GM12878 (cell line): ENCODE measurements at regions not wholly inside any gene's neighbourhood (a gene's known extent, or its start where the extent isn't known, plus 50 kb on each side); places are given as distances from the start of the nearest gene placed in this dataset.

Experiments
- ATAC-seq: fragments of 200-7000 bp; cut with Tn5 transposase; 3 replicates; pipeline ENCODE4 v1.9.1; 2020; ENCODE audit warnings: mild to moderate bottlenecking, moderate library complexity
- BruUV-seq: library from RNA; stranded (reverse); fragments of 400-500 nt; replicated peaks from 2 replicates; lab custom pipeline; 2021; lab: Mats Ljungman, UMichigan
- CTCF ChIA-PET: fragments of 300-600 bp; sonication (Branson Sonifier 250); formaldehyde crosslinking; extraction: SDS; loops from one replicate; lab custom pipeline; 2021; ENCODE audit warnings: inconsistent platforms; lab: Yijun Ruan, JAX
- POLR2A ChIA-PET: fragments of 350-600 bp; formaldehyde crosslinking; extraction: SDS; loops from one replicate; lab custom pipeline; 2021; ENCODE audit warnings: inconsistent platforms; lab: Charles Lee
- RAD21 ChIA-PET: fragments of 300-600 bp; sonication (Branson Sonifier 250); formaldehyde crosslinking; loops from one replicate; lab custom pipeline; 2023; ENCODE audit warnings: antibody characterized with exemption; ENCODE audit not compliant: unreplicated experiment; lab: Charles Lee
- SMC1A ChIA-PET: fragments of 300-600 bp; sonication (Branson Sonifier 250); formaldehyde crosslinking; loops from one replicate; lab custom pipeline; 2023; ENCODE audit not compliant: unreplicated experiment, uncharacterized antibody; lab: Charles Lee
- DNase-seq: peaks from one replicate; pipeline ENCODE4 v3.0.0-alpha.2; 2011; ENCODE audit warnings: low read depth, low spot score
- FAIRE-seq: peaks from 3 replicates; lab custom pipeline; 2011; peaks lifted over from hg19 to GRCh38; lab: Jason Lieb, UNC
- H2AFZ ChIP-seq: 2 replicates; pipeline ENCODE4 v1.6.0; 2011; ENCODE audit warnings: low read depth, low read length, control low read depth; ENCODE audit not compliant: control insufficient read depth
- H3K27ac ChIP-seq: 2 replicates; pipeline ENCODE4 v1.5.1; 2011; ENCODE audit warnings: control low read depth; ENCODE audit not compliant: control insufficient read depth, insufficient read depth
- H3K27me3 ChIP-seq, 2 experiments: replicated peaks in 1 of 2; 2 replicates each; pipeline versions ENCODE4 v1.6.0 to v1.6.1; 2011; ENCODE audit warnings: low read length in 1 of 2; ENCODE audit not compliant: control insufficient read depth in 2 of 2, insufficient read depth in 2 of 2
- H3K36me3 ChIP-seq, 2 experiments: 2 replicates each; pipeline ENCODE4 v1.5.1; 2011; ENCODE audit warnings: low read length in 1 of 2; ENCODE audit not compliant: control insufficient read depth in 2 of 2, insufficient read depth in 2 of 2
- H3K4me1 ChIP-seq: 2 replicates; pipeline ENCODE4 v1.6.1; 2011; ENCODE audit warnings: mild to moderate bottlenecking, low read length, moderate library complexity, mixed read lengths; ENCODE audit not compliant: control insufficient read depth, insufficient read depth
- H3K4me2 ChIP-seq: 2 replicates; pipeline ENCODE4 v1.6.0; 2011; ENCODE audit warnings: control low read depth; ENCODE audit not compliant: control insufficient read depth, insufficient read depth
- H3K4me3 ChIP-seq: fragments of 200-600 bp; sonication (generic); 2 replicates; pipeline ENCODE4 v1.5.1; 2016
- H3K79me2 ChIP-seq: 2 replicates; pipeline ENCODE4 v1.6.0; 2011; ENCODE audit warnings: low read length; ENCODE audit not compliant: control insufficient read depth, insufficient read depth
- H3K9ac ChIP-seq: 2 replicates; pipeline ENCODE4 v1.8.0; 2011; ENCODE audit warnings: low read length, control low read depth, mixed read lengths; ENCODE audit not compliant: control insufficient read depth, insufficient read depth
- H3K9me3 ChIP-seq: replicated peaks from 3 replicates; pipeline ENCODE4 v1.5.1; 2011; ENCODE audit warnings: mild to moderate bottlenecking, low read length; ENCODE audit not compliant: control insufficient read depth, insufficient read depth
- H4K20me1 ChIP-seq: 2 replicates; pipeline ENCODE4 v1.6.0; 2011; ENCODE audit not compliant: control insufficient read depth, insufficient read depth
- BRCA1 ChIP-seq: IDR thresholded peaks from 2 replicates; pipeline ENCODE4 v1.6.1; 2011; ENCODE audit warnings: low read depth, low read length, improper control_type of control experiment
- GABPA ChIP-seq: IDR thresholded peaks from 2 replicates; pipeline ENCODE4 v1.6.1; 2014; ENCODE audit warnings: antibody characterized with exemption, low read depth, mild to moderate bottlenecking, inconsistent platforms
- RELA ChIP-seq: fragments of 450-650 bp; IDR thresholded peaks from 2 replicates; pipeline ENCODE4 v1.8.0; 2014; ENCODE audit warnings: borderline replicate concordance; ENCODE audit not compliant: partially characterized antibody
- SREBF1 ChIP-seq: IDR thresholded peaks from 2 replicates; pipeline ENCODE4 v1.6.1; 2012; ENCODE audit warnings: mild to moderate bottlenecking, low read length
- WGBS: methylation state at CpG from one replicate; pipeline ENCODE4 v1.1.6; 2016; ENCODE audit warnings: low lambda C conversion rate; ENCODE audit not compliant: insufficient replicate concordance, insufficient coverage; ENCODE audit errors: missing lambda C conversion rate; 5-methylcytosine and 5-hydroxymethylcytosine counted together
- in situ Hi-C: fragments of 300-500 bp; cut with MboI; formaldehyde crosslinking; loops from 9 replicates; pipeline ENCODE4 v1.14.3; 2018; ENCODE audit warnings: mixed read lengths
- intact Hi-C: fragments of 100-400 bp; cut with micrococcal nuclease; formaldehyde crosslinking; loops from one replicate; pipeline ENCODE4 v1.14.2; 2022; ENCODE audit not compliant: unreplicated experiment

- Histone ChIP-seq H3K4me1 (no peaks in the 10 kb centered on the region), H3K4me2 (no peak overlapping the region), H3K9me3 (no peaks in the 10 kb centered on the region), H3K36me3 (no peaks in the 10 kb centered on the region), H3K27me3 (no peaks in the 10 kb centered on the region; a peak in 1 of 4 replicates), H3K79me2 (no peaks in the 10 kb centered on the region), H2AFZ (no peak overlapping the region), H3K4me3 (no peak overlapping the region), H3K9ac (no peak overlapping the region), H4K20me1 (no peaks in the 10 kb centered on the region; the same call in 1 of the 2 replicates), H3K27ac (no peak overlapping the region)
- ChIA-PET POLR2A (no interaction called here), CTCF (no interaction called here), SMC1A (no interaction called here), RAD21 (no interaction called here)
- FAIRE-seq: no peak
- no TSS peak for BruUV-seq
- in situ Hi-C loops: no loop called here
- intact Hi-C loops: no loop called here
- no peak for DNase-seq
- no peak for ATAC-seq
- WGBS: 42% methylated on average over 2 of the region's 2 CpGs
- TF ChIP-seq SREBF1: no peak
Observed at GRCh38 chr16:79393564-79393963, 207.0 kb downstream of the MAF start.

GRCh38 chr16:79393127-79393526 is 207.4 kb downstream of the MAF start:
- no peak for FAIRE-seq
- DNase-seq: no peak
- ChIA-PET POLR2A (no interaction called here), RAD21 (no interaction called here), SMC1A (no interaction called here), CTCF (interaction anchor here (1.0 kb wide), 1 partner anchor 9 kb away, joined by 3 read pairs; no protein-coding TSS in a partner anchor)
- Histone ChIP-seq H3K4me3 (no peak overlapping the region), H4K20me1 (no peaks in the 10 kb centered on the region; the same call in 1 of the 2 replicates), H3K9ac (no peak overlapping the region), H3K4me1 (no peaks in the 10 kb centered on the region), H3K36me3 (no peaks in the 10 kb centered on the region), H3K27ac (no peak overlapping the region), H2AFZ (no peak overlapping the region), H3K27me3 (no peaks in the 10 kb centered on the region; a peak in 1 of 4 replicates), H3K9me3 (no peaks in the 10 kb centered on the region), H3K4me2 (no peak overlapping the region), H3K79me2 (no peaks in the 10 kb centered on the region)
- in situ Hi-C loops (no loop called here), intact Hi-C loops (no loop called here)
- TF ChIP-seq RELA (no peak), BRCA1 (no peak), GABPA (no peak)
- ATAC-seq: no peak
- WGBS: 33% methylated on average over 4 of the region's 4 CpGs
- BruUV-seq: no TSS peak
